ENCODE measurements at regions not wholly inside any gene's neighbourhood (a gene's known extent, or its start where the extent isn't known, plus 50 kb on each side); places are given as distances from the start of the nearest gene placed in this dataset.
"Not testable (repeated sequence)": the region's sequence is repeated elsewhere in the genome, so short reads cannot be mapped to it uniquely, and the experiment has no call there.

GRCh38 chr1:224032608-224033276 is 81.2 kb upstream of the FBXO28 start:
- H2AFZ ChIP-seq (ENCODE audit: low read depth, low read length); H3K27me3 ChIP-seq (ENCODE audit: control insufficient read depth in 2 of 2, insufficient read depth in 2 of 2, low read length in 2 of 2); H3K79me2 ChIP-seq (ENCODE audit: control insufficient read depth, insufficient read depth, low read length); H3K9ac ChIP-seq (replicated peaks; ENCODE audit: extremely low read depth, insufficient read depth, low read length); H3K36me3 ChIP-seq (ENCODE audit: control insufficient read depth in 2 of 2, extremely low read depth in 1 of 2, insufficient read depth in 2 of 2, low read length in 2 of 2); BruUV-seq (replicated peaks); intact Hi-C loops (cut with micrococcal nuclease); H3K4me2 ChIP-seq (ENCODE audit: insufficient read depth, low read length); FAIRE-seq; CTCF ChIA-PET; H3K9me3 ChIP-seq (replicated peaks; ENCODE audit: control insufficient read depth, insufficient read depth, low read length); H3K4me1 ChIP-seq (ENCODE audit: control insufficient read depth, extremely low read depth, insufficient read depth, low read length); dilution Hi-C loops (cut with MboI; ENCODE audit: extremely low pct_ligation_motif_present, low sequenced_read_pairs); H3K27ac ChIP-seq (ENCODE audit: insufficient read depth, low read depth, low read length); H3K4me3 ChIP-seq (replicated peaks in 1 of 3; ENCODE audit: insufficient read depth in 1 of 3, low read depth in 1 of 3, low read length in 3 of 3); H3K9me1 ChIP-seq (replicated peaks; ENCODE audit: control insufficient read depth, extremely low read depth, insufficient read depth, low read length); H4K20me1 ChIP-seq (replicated peaks; ENCODE audit: control insufficient read depth, extremely low read depth, insufficient read depth, low read length); DNase-seq (ENCODE audit: low read depth, low spot score); POLR2A ChIA-PET: not testable (repeated sequence)

DNA sequence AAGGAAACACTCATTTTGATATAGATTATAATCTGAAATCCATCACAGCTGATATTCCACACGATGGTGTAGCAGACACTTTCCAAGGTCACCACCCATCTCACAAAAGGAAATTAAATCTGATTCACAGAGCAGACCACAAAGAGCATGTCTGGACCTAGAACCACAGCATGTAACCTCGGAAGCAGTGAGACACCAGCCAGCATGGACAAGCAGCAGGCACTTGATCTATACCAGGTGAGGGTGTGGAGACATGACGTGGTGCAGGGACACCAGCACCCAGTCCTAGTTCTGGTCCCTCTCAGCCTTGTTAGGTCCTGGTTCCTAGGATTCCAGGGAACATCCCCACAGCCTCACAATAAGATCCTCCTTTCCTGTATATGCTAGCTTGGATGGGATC is 81.9 kb upstream of the FBXO28 start:
- H3K4me1 ChIP-seq (ENCODE audit: control insufficient read depth, extremely low read depth, insufficient read depth, low read length); H3K27ac ChIP-seq (ENCODE audit: insufficient read depth, low read depth, low read length); H4K20me1 ChIP-seq (replicated peaks; ENCODE audit: control insufficient read depth, extremely low read depth, insufficient read depth, low read length); dilution Hi-C loops (cut with MboI; ENCODE audit: extremely low pct_ligation_motif_present, low sequenced_read_pairs); H3K4me2 ChIP-seq (ENCODE audit: insufficient read depth, low read length); H3K9me1 ChIP-seq (replicated peaks; ENCODE audit: control insufficient read depth, extremely low read depth, insufficient read depth, low read length); H3K9me3 ChIP-seq (replicated peaks; ENCODE audit: control insufficient read depth, insufficient read depth, low read length); intact Hi-C loops (cut with micrococcal nuclease); POLR2A ChIA-PET; H3K27me3 ChIP-seq (ENCODE audit: control insufficient read depth in 2 of 2, insufficient read depth in 2 of 2, low read length in 2 of 2); FAIRE-seq; H3K36me3 ChIP-seq (ENCODE audit: control insufficient read depth in 2 of 2, extremely low read depth in 1 of 2, insufficient read depth in 2 of 2, low read length in 2 of 2); H3K9ac ChIP-seq (replicated peaks; ENCODE audit: extremely low read depth, insufficient read depth, low read length); H3K79me2 ChIP-seq (ENCODE audit: control insufficient read depth, insufficient read depth, low read length); H2AFZ ChIP-seq (ENCODE audit: low read depth, low read length); BruUV-seq (replicated peaks); H3K4me3 ChIP-seq (replicated peaks in 1 of 3; ENCODE audit: insufficient read depth in 1 of 3, low read depth in 1 of 3, low read length in 3 of 3); CTCF ChIA-PET; DNase-seq (ENCODE audit: low read depth, low spot score): not testable (repeated sequence)

DNA sequence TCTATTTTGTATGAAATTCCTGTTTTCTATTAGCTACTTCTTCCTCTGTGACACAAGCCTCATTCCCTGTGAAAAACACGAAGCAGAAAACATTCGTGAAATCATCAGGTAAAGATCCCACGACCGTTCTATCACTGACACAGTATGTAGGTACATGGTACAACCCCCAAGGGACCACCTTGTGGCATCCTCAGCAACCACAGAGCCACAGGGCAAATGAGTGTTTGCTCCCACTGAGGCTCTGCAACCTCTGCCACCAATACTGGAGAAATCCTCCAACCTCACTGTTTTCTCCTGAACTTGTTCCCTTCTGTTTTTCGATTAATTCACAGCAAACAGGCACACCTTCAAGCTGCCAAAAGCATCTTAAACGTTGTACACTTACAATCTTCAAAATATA is 83.7 kb upstream of the FBXO28 start:
- H3K79me2 ChIP-seq (ENCODE audit: control insufficient read depth, insufficient read depth, low read length); intact Hi-C loops (cut with micrococcal nuclease); POLR2A ChIA-PET; dilution Hi-C loops (cut with MboI; ENCODE audit: extremely low pct_ligation_motif_present, low sequenced_read_pairs); H3K4me2 ChIP-seq (ENCODE audit: insufficient read depth, low read length); H3K9me1 ChIP-seq (replicated peaks; ENCODE audit: control insufficient read depth, extremely low read depth, insufficient read depth, low read length); DNase-seq (ENCODE audit: low read depth, low spot score); H3K4me3 ChIP-seq (replicated peaks in 1 of 3; ENCODE audit: insufficient read depth in 1 of 3, low read depth in 1 of 3, low read length in 3 of 3); CTCF ChIA-PET; H3K9ac ChIP-seq (replicated peaks; ENCODE audit: extremely low read depth, insufficient read depth, low read length); FAIRE-seq; H3K4me1 ChIP-seq (ENCODE audit: control insufficient read depth, extremely low read depth, insufficient read depth, low read length); H2AFZ ChIP-seq (ENCODE audit: low read depth, low read length); H3K27me3 ChIP-seq (ENCODE audit: control insufficient read depth in 2 of 2, insufficient read depth in 2 of 2, low read length in 2 of 2); H3K9me3 ChIP-seq (replicated peaks; ENCODE audit: control insufficient read depth, insufficient read depth, low read length); BruUV-seq (replicated peaks); H3K27ac ChIP-seq (ENCODE audit: insufficient read depth, low read depth, low read length); H3K36me3 ChIP-seq (ENCODE audit: control insufficient read depth in 2 of 2, extremely low read depth in 1 of 2, insufficient read depth in 2 of 2, low read length in 2 of 2); H4K20me1 ChIP-seq (replicated peaks; ENCODE audit: control insufficient read depth, extremely low read depth, insufficient read depth, low read length): not testable (repeated sequence)

DNA sequence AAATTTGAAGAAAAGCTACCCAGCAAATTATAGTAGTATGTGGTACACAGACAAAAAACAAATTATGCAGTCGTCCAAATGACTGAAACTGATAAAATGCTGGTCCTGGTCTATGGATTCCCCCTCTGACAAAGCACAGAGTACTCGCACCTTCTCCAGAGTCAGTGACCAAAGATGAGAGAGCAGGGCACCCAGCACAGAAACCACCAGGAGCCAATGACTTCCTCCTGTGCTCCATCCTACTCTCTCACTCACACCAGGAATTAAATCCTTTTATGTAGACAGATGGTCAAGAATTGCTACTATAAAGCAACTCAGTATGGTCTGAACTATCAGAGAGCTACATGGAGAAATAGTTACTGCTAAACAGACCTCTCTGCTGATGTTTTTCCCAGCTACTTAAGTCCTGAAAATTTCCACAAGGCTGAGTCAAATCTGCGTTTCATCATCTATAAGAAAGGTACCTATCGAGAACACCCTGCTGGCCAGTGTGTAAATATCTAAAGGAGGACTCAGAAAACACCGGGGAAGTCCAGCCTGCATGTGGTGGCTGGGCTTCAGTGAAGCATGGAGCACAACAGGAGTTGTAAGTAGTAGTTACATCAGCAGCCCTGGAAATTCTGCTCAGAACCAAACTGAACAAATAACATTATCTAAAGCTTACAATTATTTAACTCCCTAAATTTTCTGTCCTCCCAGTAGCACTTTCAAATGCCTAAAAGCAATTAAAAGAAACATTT is 84.5 kb upstream of the FBXO28 start:
- H3K79me2 ChIP-seq (ENCODE audit: control insufficient read depth, insufficient read depth, low read length); dilution Hi-C loops (cut with MboI; ENCODE audit: extremely low pct_ligation_motif_present, low sequenced_read_pairs); H3K9ac ChIP-seq (replicated peaks; ENCODE audit: extremely low read depth, insufficient read depth, low read length); H3K4me3 ChIP-seq (replicated peaks in 1 of 3; ENCODE audit: insufficient read depth in 1 of 3, low read depth in 1 of 3, low read length in 3 of 3); H2AFZ ChIP-seq (ENCODE audit: low read depth, low read length); H3K4me1 ChIP-seq (ENCODE audit: control insufficient read depth, extremely low read depth, insufficient read depth, low read length); CTCF ChIA-PET; H3K27me3 ChIP-seq (ENCODE audit: control insufficient read depth in 2 of 2, insufficient read depth in 2 of 2, low read length in 2 of 2); H3K9me1 ChIP-seq (replicated peaks; ENCODE audit: control insufficient read depth, extremely low read depth, insufficient read depth, low read length); H4K20me1 ChIP-seq (replicated peaks; ENCODE audit: control insufficient read depth, extremely low read depth, insufficient read depth, low read length); DNase-seq (ENCODE audit: low read depth, low spot score); intact Hi-C loops (cut with micrococcal nuclease); FAIRE-seq; H3K4me2 ChIP-seq (ENCODE audit: insufficient read depth, low read length); H3K27ac ChIP-seq (ENCODE audit: insufficient read depth, low read depth, low read length); BruUV-seq (replicated peaks); H3K36me3 ChIP-seq (ENCODE audit: control insufficient read depth in 2 of 2, extremely low read depth in 1 of 2, insufficient read depth in 2 of 2, low read length in 2 of 2); H3K9me3 ChIP-seq (replicated peaks; ENCODE audit: control insufficient read depth, insufficient read depth, low read length); POLR2A ChIA-PET: not testable (repeated sequence)
